Amniotic epithelial cell (primary cell): ENCODE measurements at regions not wholly inside any gene's neighbourhood (a gene's known extent, or its start where the extent isn't known, plus 50 kb on each side); places are given as distances from the start of the nearest gene placed in this dataset.
"Not testable (repeated sequence)": the region's sequence is repeated elsewhere in the genome, so short reads cannot be mapped to it uniquely, and the experiment has no call there.

ENCODE experiments used
- DNase-seq: peaks from one replicate; pipeline ENCODE4 v3.0.0-alpha.2; 2010; ENCODE audit warnings: low read depth

- no peak for DNase-seq
Measured at GRCh38 chr4:64969081-64969480, 559.8 kb upstream of the TECRL start.

DNA sequence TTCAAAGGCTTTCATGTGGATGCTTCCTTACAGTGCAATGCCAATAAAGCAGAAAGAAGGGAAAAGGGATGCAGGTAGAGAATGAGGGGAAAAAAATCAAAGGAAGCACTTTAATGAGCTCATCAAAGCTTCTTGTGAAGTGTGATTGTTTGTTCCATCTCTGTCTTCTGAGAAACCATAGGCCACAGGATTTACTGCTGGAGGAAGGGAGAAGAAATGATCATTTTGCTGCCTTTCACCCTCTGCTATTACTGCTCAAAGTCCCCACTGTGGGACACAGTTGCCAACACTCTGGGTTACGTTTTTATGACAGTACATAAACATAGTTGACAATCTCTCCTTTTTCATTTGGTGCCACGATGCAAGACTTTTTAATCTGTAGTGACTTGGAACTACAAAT, 558.0 kb upstream of the TECRL start:
- DNase-seq, result no peak

DNA sequence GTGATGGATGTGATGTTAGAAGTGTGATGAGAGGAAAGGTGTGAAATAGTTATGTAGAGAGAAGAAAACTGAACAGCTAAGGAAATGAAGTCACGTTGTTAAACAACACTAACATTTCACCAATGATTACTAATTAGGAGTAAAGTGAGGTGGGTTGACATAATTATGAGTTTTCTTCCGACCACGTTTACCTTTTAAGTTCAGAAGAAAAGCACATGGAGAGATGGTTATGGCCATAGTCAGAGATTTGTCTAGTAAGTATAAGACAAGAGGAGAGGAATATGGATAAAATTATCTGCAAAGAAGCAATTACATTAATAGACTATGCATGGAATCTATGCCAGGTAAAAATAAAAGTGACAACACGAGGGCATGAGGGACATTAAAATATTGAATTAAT, 551.3 kb upstream of the TECRL start:
- DNase-seq, result no peak

DNA sequence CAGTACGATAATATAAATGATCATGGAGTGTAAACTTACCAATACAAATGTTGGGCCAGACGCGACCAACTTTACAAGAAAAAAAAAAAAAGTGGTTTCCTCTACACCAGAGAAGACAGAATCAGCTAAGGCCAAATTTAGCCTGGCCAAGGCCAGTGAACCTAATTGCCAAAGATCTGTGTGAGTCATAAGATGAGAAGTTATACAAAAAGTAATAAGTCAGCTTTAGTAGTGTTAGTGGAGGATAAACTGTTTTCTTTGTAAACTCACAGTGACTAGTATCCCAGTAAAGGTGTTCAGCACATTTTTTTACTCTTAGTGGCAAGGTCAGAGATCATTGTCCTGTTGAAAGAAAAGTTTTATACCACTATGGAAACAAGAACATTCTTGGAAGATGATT, 531.4 kb upstream of the TECRL start:
- DNase-seq, result peak; percentile 68

- DNase-seq, result no peak
Measured at GRCh38 chr4:64935469-64936001, 526.3 kb upstream of the TECRL start.

DNA sequence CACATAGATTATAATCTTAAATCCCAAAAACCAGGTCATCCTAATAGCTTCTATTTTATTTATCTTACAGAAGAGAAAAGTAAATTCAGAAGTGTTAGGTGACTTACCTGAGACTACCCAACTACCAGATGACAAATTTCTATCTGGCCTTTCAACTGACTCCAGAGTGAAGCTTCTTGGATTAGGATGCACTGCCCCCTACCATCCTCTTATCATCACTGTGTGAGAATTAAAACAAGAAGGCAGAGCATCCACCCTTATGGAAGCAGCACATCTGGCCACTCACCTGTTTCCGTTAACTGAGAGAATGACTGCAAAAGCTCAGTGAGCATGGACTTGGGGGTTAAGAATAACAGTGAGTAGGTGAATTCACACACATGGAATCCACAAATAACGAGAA, 502.6 kb upstream of the TECRL start:
- DNase-seq, result no peak

DNA sequence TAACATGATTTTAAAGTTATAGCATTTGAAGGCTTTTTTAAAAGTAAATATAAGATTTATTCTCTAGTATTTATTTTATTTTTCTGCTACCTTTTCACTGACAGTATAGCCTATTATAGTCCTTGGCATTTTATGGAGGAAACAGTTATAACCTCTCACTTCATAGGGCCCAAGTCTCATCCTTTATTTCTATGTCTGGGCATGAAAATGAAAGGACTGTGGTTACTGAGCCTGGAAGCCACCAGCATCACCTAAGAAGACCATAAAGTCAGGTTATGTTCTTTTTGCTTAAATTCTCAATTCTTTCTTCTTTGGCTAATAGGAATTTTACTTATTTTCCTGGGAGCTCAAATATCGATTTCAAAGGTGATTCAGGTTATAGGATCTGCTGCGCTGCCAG, 494.7 kb upstream of the TECRL start:
- DNase-seq, result no peak

DNA sequence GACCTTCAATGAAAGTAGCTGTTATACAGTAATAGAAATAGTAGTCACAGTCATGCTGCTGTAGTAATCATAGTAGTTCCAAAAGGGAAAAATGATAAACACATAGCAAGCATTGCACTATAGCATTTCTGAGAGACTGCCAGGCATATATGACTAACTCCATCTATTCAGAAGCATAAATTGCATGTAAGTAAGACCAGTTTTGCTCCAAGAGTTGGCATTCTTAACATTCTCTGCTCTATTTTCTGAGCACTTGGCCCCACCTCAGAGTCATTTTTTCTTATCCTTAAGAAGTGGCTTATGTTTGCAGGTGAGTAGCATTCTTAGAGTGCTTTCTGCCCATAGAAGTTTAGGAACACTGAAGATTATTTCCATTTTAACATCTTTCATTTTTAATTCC, 490.3 kb upstream of the TECRL start:
- peak; percentile 39 for DNase-seq

DNA sequence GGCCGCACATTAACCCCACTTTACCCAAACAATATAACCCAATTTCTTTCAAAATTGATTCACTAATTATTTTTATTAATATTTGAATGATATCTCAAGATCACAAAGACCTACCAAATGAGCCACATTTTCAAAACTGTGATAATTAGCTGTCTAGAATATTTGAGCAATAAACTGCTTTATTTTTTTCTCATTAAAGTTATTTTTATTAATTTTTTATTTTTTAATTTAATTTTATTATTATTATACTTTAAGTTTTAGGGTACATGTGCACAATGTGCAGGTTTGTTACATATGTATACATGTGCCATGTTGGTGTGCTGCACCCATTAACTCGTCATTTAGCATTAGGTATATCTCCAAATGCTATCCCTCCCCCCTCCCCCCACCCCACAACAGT, 489.8 kb upstream of the TECRL start:
- DNase-seq, result not testable (repeated sequence)

DNA sequence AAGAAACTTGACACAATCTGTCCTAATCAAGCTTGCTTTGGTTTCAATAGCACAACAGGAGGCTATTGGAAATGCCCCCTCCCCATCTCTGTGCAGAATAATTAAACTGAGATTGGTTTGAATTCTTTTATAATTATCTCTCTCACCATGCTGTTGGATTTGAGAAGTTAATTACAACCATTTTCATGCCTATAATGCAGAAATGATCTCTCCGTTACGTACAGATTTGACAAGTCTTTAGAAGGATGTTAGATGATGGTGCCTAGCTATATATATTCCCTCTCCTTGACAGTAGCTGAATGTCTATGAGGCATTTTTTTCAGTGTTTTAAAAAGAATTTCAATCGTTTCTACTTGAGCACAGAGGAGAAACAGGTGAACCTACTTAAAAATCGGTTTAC, 488.4 kb upstream of the TECRL start:
- DNase-seq, result no peak

DNA sequence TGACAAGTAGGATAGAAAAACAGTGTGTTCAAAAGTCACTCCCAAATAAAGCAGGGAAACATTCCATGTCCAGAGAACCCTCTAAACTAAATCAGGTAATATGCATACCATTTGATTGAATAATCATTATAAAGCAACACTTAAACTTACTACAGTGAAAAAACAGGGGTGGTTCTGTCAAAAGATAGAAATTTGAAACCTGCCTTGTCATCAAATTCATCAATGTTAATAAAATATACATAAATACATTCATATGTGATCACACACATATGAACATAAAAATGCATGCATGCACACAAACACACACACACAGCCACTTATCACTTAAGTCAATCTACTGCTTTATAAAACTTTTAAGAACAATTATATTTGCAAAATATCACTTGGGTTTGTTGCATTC, 485.8 kb upstream of the TECRL start:
- DNase-seq, result no peak

GRCh38 chr4:64893205-64893604, 484.0 kb upstream of the TECRL start:
- no peak for DNase-seq

DNA sequence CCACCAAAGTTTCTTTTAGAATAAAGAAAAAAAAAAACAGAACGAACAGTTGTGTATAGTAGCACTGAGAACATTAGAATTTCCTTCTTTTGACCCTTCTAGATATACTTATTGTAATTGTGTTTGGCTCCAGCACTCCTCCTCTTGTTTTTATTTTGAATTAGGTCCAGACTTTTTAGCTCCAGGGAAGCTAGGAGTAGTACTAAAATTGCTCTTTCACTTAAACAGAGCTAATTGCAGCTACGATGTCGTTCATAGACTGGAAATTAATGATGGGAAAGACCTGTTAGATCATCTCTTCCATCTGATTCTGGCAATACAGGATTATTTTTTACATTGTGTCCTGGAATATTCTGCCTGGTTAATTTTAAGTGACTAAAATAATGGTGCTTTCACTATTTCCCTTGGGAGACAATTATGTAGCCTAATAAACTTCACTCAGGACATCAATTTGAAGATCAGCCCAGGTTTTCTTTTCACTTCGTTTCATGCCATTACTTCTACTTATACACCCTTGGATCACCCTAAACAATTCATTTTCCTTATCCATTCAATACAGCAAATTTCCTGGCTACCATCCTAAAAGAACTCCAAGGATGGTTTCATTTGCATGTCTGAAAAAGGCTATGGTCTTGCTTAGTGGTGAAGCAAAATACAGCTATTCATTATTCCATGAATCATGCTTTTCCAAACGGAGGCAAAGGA, 480.8 kb upstream of the TECRL start:
- DNase-seq, result no peak

GRCh38 chr4:64883087-64883807, 474.0 kb upstream of the TECRL start:
- no peak for DNase-seq

GRCh38 chr4:64882311-64883086, 473.2 kb upstream of the TECRL start:
- no peak for DNase-seq

DNA sequence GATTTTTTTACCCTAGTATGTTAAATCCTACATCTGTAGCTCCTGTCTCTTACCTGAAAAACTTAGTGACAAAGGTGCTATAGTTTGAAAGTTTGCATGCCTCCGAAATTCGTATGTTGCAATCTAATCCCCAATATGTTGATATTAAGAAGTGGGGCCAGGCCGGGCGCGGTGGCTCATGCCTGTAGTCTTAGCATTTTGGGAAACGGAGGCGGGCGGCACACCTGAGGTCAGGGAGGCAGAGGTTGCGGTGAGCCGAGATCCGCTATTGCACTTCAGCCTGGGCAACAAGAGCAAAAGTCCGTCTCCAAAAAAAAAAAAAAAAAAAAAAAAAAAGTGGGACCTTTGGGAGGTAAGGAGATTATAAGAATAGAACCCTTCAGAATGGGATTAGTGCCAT, 471.3 kb upstream of the TECRL start:
- DNase-seq, result no peak

DNA sequence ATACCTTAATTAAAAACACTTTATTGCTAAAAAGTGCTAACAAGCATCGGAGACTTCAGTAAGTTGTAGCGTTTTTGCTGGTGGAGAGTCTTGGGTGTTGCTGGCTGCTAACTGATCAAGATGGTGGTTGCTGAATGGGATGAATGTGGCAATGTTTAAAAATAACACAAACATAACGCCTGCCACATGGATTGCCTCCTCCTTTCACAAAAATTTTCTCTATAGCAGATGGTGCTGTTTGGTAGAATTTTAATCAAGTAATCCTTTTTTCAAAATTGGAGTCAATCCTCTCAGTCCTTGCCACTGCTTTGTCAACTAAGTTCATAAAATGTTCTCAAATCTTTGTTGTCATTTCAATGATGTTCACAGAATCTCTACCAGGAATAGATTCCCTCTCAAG, 466.8 kb upstream of the TECRL start:
- no peak for DNase-seq

DNA sequence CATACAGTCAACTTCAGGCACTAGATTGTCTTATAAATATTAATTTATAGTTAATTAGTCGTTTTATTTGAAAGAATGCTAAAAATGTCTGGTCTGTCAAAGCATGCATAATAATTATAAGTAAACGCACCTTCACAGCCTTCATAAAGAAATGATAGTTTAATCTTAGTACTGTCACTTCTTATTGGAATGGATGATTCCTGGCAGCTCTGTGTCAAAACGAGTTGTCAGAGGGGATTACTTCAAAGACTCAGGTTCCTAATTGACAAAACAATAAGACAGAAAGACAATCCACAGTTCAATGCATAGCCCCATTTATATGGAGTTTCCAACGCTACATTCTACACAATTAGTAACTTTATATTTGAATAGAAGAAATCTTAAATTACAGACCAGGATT, 461.3 kb upstream of the TECRL start:
- DNase-seq, result no peak

DNA sequence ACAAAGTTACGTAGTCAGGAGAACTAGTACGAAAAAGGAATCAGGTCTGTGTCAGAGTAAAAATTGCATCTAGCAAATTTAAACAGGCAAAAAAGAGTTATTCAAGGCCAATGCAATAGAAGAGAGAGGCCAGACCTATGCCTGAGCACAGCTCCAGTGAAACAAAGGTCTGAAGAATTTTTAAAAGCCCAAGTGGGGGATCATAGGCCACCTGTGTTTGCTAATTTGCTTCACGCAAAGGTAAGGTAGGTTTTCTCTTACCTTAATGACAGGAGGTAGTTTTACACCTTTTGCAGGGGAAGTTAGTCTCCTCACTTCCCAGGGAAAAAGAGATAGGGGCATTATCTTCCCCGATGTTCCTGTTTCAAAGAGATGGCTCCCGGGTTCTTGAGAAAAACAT, 448.6 kb upstream of the TECRL start:
- DNase-seq, result no peak

GRCh38 chr4:64857198-64857597, 447.9 kb upstream of the TECRL start:
- DNase-seq, result peak; percentile 13

- DNase-seq, result peak; percentile 10
Measured at GRCh38 chr4:64846417-64846816, 437.2 kb upstream of the TECRL start.

- no peak for DNase-seq
Measured at GRCh38 chr4:64829749-64830148, 420.5 kb upstream of the TECRL start.

DNA sequence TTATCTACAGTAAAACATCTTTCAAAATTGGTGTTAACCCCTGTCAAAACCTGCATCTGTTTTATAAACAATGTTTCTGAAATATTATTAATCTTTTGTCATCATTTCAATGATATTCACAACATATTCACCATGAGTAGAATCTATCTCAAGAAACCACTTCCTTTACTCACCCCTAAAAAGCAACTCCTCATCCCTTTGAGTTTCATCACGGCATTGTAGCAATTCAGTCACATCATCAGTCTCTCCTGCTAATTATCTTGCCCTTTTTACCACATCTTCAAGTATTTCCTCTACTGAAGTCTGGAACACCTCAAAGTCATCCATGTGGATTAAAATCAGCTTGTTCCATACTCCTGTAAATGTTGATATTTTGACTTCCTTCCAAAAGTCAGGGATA, 415.3 kb upstream of the TECRL start:
- peak; percentile 4 for DNase-seq
